Ishikawa (cell line): ENCODE measurements at regions not wholly inside any gene's neighbourhood (a gene's known extent, or its start where the extent isn't known, plus 50 kb on each side); places are given as distances from the start of the nearest gene placed in this dataset.

Experiments used
- CREB1 ChIP-seq: IDR thresholded peaks from 2 replicates; pipeline ENCODE4 v1.6.1; 2012; ENCODE audit warnings: low read depth
- EGR1 ChIP-seq: IDR thresholded peaks from 2 replicates; pipeline ENCODE4 v1.6.1; 2012
- EP300 ChIP-seq: IDR thresholded peaks from 2 replicates; pipeline ENCODE4 v1.6.1; 2012; ENCODE audit warnings: borderline replicate concordance
- FOXM1 ChIP-seq: IDR thresholded peaks from 2 replicates; pipeline ENCODE4 v1.6.1; 2012; ENCODE audit warnings: low read depth, borderline replicate concordance
- NFIC ChIP-seq: IDR thresholded peaks from 2 replicates; pipeline ENCODE4 v1.6.1; 2012
- RAD21 ChIP-seq: IDR thresholded peaks from 2 replicates; pipeline ENCODE4 v1.6.1; 2012; ENCODE audit warnings: low read depth
- TAF1 ChIP-seq: IDR thresholded peaks from 2 replicates; pipeline ENCODE4 v1.6.1; 2012; ENCODE audit warnings: low read depth, mild to moderate bottlenecking
- TCF12 ChIP-seq: IDR thresholded peaks from 2 replicates; pipeline ENCODE4 v1.6.1; 2012; ENCODE audit warnings: low read depth
- YY1 ChIP-seq: IDR thresholded peaks from 2 replicates; pipeline ENCODE4 v1.6.1; 2012; ENCODE audit warnings: low read depth
- ZBTB7A ChIP-seq: IDR thresholded peaks from 2 replicates; pipeline ENCODE4 v1.6.1; 2012; ENCODE audit warnings: low read depth
- TF ChIP-seq, protein P1 (sequence below): IDR thresholded peaks from 2 replicates; pipeline ENCODE4 v1.6.1; 2012; ENCODE audit warnings: low read depth, mild to moderate bottlenecking
- TF ChIP-seq, protein P2 (sequence below): IDR thresholded peaks from 2 replicates; pipeline ENCODE4 v1.6.1; 2012

DNA sequence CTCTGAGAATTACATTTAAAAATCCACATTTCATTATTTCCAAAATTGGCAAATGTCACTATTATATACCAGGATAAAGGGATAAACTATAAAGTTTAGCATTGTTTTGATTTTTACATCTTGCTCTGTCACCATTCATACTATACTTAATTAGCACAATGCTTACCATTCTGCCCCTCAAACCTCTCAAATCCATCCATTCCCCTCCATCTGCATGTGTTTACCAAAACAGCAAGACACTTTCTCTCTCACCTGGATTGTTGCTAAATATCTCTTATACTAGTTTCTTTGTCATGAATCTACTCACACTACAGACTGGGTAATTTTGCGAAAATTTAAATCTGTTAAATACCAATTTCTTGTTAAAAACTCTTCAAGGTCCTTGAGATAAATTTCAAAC, 496.1 kb downstream of the NR4A2 start:
- TF ChIP-seq CREB1 (no peak), NFIC (no peak), TCF12 (no peak), TAF1 (no peak), ZBTB7A (no peak), FOXM1 (no peak), EGR1 (no peak), EP300 (no peak), YY1 (no peak), RAD21 (no peak)
- TF ChIP-seq, protein P1, sequence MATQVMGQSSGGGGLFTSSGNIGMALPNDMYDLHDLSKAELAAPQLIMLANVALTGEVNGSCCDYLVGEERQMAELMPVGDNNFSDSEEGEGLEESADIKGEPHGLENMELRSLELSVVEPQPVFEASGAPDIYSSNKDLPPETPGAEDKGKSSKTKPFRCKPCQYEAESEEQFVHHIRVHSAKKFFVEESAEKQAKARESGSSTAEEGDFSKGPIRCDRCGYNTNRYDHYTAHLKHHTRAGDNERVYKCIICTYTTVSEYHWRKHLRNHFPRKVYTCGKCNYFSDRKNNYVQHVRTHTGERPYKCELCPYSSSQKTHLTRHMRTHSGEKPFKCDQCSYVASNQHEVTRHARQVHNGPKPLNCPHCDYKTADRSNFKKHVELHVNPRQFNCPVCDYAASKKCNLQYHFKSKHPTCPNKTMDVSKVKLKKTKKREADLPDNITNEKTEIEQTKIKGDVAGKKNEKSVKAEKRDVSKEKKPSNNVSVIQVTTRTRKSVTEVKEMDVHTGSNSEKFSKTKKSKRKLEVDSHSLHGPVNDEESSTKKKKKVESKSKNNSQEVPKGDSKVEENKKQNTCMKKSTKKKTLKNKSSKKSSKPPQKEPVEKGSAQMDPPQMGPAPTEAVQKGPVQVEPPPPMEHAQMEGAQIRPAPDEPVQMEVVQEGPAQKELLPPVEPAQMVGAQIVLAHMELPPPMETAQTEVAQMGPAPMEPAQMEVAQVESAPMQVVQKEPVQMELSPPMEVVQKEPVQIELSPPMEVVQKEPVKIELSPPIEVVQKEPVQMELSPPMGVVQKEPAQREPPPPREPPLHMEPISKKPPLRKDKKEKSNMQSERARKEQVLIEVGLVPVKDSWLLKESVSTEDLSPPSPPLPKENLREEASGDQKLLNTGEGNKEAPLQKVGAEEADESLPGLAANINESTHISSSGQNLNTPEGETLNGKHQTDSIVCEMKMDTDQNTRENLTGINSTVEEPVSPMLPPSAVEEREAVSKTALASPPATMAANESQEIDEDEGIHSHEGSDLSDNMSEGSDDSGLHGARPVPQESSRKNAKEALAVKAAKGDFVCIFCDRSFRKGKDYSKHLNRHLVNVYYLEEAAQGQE: no peak
- TF ChIP-seq, protein P2, sequence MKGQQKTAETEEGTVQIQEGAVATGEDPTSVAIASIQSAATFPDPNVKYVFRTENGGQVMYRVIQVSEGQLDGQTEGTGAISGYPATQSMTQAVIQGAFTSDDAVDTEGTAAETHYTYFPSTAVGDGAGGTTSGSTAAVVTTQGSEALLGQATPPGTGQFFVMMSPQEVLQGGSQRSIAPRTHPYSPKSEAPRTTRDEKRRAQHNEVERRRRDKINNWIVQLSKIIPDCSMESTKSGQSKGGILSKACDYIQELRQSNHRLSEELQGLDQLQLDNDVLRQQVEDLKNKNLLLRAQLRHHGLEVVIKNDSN: no peak
